Fibroblast of lung (primary cell): ENCODE measurements at regions not wholly inside any gene's neighbourhood (a gene's known extent, or its start where the extent isn't known, plus 50 kb on each side); places are given as distances from the start of the nearest gene placed in this dataset.

Experiments used
- EZH2 ChIP-seq: IDR thresholded peaks from 2 replicates; pipeline ENCODE4 v1.5.1; 2012; ENCODE audit warnings: low read length, control low read depth, mild to moderate bottlenecking; ENCODE audit errors: missing control alignments
- TF ChIP-seq, protein P1 (sequence below), 2 donors: IDR thresholded peaks in 1 of 2; conservative IDR thresholded peaks in 1 of 2; 1 replicate in 1 of 2; 2 replicates in 1 of 2; pipeline ENCODE4 v1.5.1; 2011 to 2012; ENCODE audit warnings: low read length in 2 of 2, control low read depth in 1 of 2, inconsistent platforms in 1 of 2, low read depth in 1 of 2, mild to moderate bottlenecking in 1 of 2

DNA sequence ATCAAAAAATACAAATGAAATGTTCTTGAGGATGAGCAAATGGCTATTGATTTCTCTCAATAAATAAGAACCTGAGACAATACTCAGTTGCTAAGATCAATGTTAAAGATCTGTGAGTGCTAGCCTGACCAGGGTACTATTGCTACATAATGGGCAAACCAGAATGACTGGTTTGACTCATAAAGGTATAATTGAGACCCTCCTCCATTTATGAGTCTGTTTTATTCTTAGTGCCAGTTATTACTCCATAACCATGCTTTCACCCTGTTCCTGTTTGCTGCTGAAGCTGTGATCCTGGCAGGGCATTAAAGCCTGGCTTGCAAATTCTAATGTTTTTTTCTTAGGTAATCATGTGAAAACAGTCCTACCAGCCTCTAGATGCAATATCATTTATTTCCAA, 56.6 kb upstream of the PPM1B start:
- TF ChIP-seq EZH2, result no peak
- TF ChIP-seq, protein P1, sequence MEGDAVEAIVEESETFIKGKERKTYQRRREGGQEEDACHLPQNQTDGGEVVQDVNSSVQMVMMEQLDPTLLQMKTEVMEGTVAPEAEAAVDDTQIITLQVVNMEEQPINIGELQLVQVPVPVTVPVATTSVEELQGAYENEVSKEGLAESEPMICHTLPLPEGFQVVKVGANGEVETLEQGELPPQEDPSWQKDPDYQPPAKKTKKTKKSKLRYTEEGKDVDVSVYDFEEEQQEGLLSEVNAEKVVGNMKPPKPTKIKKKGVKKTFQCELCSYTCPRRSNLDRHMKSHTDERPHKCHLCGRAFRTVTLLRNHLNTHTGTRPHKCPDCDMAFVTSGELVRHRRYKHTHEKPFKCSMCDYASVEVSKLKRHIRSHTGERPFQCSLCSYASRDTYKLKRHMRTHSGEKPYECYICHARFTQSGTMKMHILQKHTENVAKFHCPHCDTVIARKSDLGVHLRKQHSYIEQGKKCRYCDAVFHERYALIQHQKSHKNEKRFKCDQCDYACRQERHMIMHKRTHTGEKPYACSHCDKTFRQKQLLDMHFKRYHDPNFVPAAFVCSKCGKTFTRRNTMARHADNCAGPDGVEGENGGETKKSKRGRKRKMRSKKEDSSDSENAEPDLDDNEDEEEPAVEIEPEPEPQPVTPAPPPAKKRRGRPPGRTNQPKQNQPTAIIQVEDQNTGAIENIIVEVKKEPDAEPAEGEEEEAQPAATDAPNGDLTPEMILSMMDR (conservative IDR thresholded peaks at IDR 0.05 in 1 of 2, IDR thresholded peaks at IDR 0.05 in 1 of 2; ENCODE audit: low read depth in 1 of 2, low read length in 2 of 2), result no peak
